HepG2 (cell line): ENCODE measurements at regions not wholly inside any gene's neighbourhood (a gene's known extent, or its start where the extent isn't known, plus 50 kb on each side); places are given as distances from the start of the nearest gene placed in this dataset.

Experiments
- ATAC-seq: fragments of 200-7000 bp; cut with Tn5 transposase; 3 replicates; pipeline ENCODE4 v1.9.1; 2020; ENCODE audit warnings: mild to moderate bottlenecking, moderate library complexity
- BruUV-seq: library from RNA; stranded (reverse); fragments of 400-500 nt; replicated peaks from 2 replicates; lab custom pipeline; 2021; lab: Mats Ljungman, UMichigan
- CTCF ChIA-PET: fragments of 300-600 bp; formaldehyde crosslinking; extraction: SDS; loops from one replicate; lab custom pipeline; 2021; ENCODE audit warnings: low total read pairs, inconsistent platforms, low intra/inter-chr PET ratio; lab: Yijun Ruan, JAX
- POLR2A ChIA-PET: fragments of 350-600 bp; sonication (Branson Sonifier 250); formaldehyde crosslinking; loops from one replicate; lab custom pipeline; 2020; ENCODE audit warnings: antibody characterized with exemption, inconsistent platforms; lab: Yijun Ruan, JAX
- DNase-seq: peaks from one replicate; pipeline ENCODE4 v3.0.0-alpha.2; 2015; ENCODE audit warnings: low spot score
- FAIRE-seq: peaks from 3 replicates; lab custom pipeline; 2011; peaks lifted over from hg19 to GRCh38; lab: Jason Lieb, UNC
- H2AFZ ChIP-seq: one replicate; pipeline ENCODE4 v1.6.1; 2011; ENCODE audit warnings: low read length, inconsistent platforms
- H3K27ac ChIP-seq: fragments of 300-600 bp; 3 replicates; pipeline ENCODE4 v1.8.0; 2011; ENCODE audit warnings: mixed run types, mild to moderate bottlenecking, mixed read lengths, low read length, inconsistent platforms; ENCODE audit not compliant: insufficient read depth; ENCODE audit errors: extremely low read length
- H3K27me3 ChIP-seq, 2 experiments: fragments of 200-600 bp in 1 of 2; 2 replicates in 1 of 2; 3 replicates in 1 of 2; pipeline versions ENCODE4 v1.6.0 to v1.8.0; 2011; ENCODE audit warnings: low read length in 2 of 2, mild to moderate bottlenecking in 2 of 2, moderate library complexity in 2 of 2, inconsistent platforms in 1 of 2; ENCODE audit not compliant: insufficient read depth in 2 of 2, control insufficient read depth in 1 of 2
- H3K36me3 ChIP-seq, 2 experiments: fragments of 200-600 bp in 1 of 2; replicated peaks in 1 of 2; 2 replicates in 1 of 2; 3 replicates in 1 of 2; pipeline versions ENCODE4 v1.5.1 to v1.8.0; 2011; ENCODE audit warnings: low read length in 2 of 2, inconsistent platforms in 1 of 2; ENCODE audit not compliant: insufficient read depth in 2 of 2, control insufficient read depth in 1 of 2
- H3K4me1 ChIP-seq: 2 replicates; pipeline ENCODE4 v1.5.1; 2012; ENCODE audit warnings: low read length, inconsistent platforms; ENCODE audit not compliant: insufficient read depth
- H3K4me2 ChIP-seq: 2 replicates; pipeline ENCODE4 v1.6.0; 2011; ENCODE audit warnings: low read depth, low read length, inconsistent platforms
- H3K4me3 ChIP-seq, 3 experiments: fragments of 200-600 bp in 1 of 3; sonication (generic), shearing (Covaris generic) in 1 of 3; replicated peaks in 1 of 3; 2 replicates each; pipeline ENCODE4 v1.5.1; 2011 to 2016; ENCODE audit warnings: low read length in 3 of 3, inconsistent platforms in 2 of 3, low read depth in 2 of 3, mild to moderate bottlenecking in 2 of 3, control low read depth in 1 of 3, mixed read lengths in 1 of 3; ENCODE audit not compliant: insufficient read depth in 1 of 3
- H3K79me2 ChIP-seq: one replicate; pipeline ENCODE4 v1.6.1; 2011; ENCODE audit warnings: low read length, inconsistent platforms; ENCODE audit not compliant: insufficient read depth
- H3K9ac ChIP-seq: 2 replicates; pipeline ENCODE4 v1.6.0; 2011; ENCODE audit warnings: mild to moderate bottlenecking, low read depth, low read length, inconsistent platforms; ENCODE audit not compliant: insufficient read depth
- H3K9me3 ChIP-seq: 2 replicates; pipeline ENCODE4 v1.5.1; 2012; ENCODE audit warnings: mild to moderate bottlenecking, low read length
- H4K20me1 ChIP-seq: 2 replicates; pipeline ENCODE4 v1.6.0; 2011; ENCODE audit warnings: inconsistent platforms, mild to moderate bottlenecking, low read length, moderate library complexity; ENCODE audit not compliant: insufficient read depth
- ARHGAP35 ChIP-seq: sonication (generic); formaldehyde crosslinking; IDR thresholded peaks from 2 replicates; pipeline ENCODE4 v1.9.0; 2022; ENCODE audit warnings: mild to moderate bottlenecking, inconsistent platforms, moderate library complexity, missing genetic modification reagents, borderline replicate concordance
- ARNT2 ChIP-seq: sonication (generic); formaldehyde crosslinking; IDR thresholded peaks from 2 replicates; pipeline ENCODE4 v1.8.0; 2022; ENCODE audit warnings: mild to moderate bottlenecking, low read depth, missing genetic modification reagents, moderate library complexity
- GFI1 ChIP-seq: sonication (generic); formaldehyde crosslinking; IDR thresholded peaks from 2 replicates; pipeline ENCODE4 v1.5.0; 2020; ENCODE audit warnings: missing genetic modification reagents, mild to moderate bottlenecking, borderline replicate concordance
- ISL2 ChIP-seq: sonication (generic); formaldehyde crosslinking; IDR thresholded peaks from 2 replicates; pipeline ENCODE4 v1.5.0; 2020; ENCODE audit warnings: missing genetic modification reagents
- KDM2A ChIP-seq: sonication (generic); formaldehyde crosslinking; IDR thresholded peaks from 2 replicates; pipeline ENCODE4 v1.4.0; 2020; ENCODE audit warnings: low read depth, missing genetic modification reagents, borderline replicate concordance
- TEAD3 ChIP-seq: optimal IDR thresholded peaks from 2 replicates; pipeline ENCODE3; 2016; ENCODE audit warnings: borderline replicate concordance
- ZKSCAN1 ChIP-seq: fragments of 150-350 bp; IDR thresholded peaks from 2 replicates; pipeline ENCODE4 v1.6.1; 2014; ENCODE audit warnings: low read length
- ZNF180 ChIP-seq: sonication (generic); formaldehyde crosslinking; IDR thresholded peaks from 2 replicates; pipeline ENCODE4 v1.4.0; 2020; ENCODE audit warnings: low read depth, missing genetic modification reagents, borderline replicate concordance
- ZNF432 ChIP-seq: sonication (generic); formaldehyde crosslinking; IDR thresholded peaks from 2 replicates; pipeline ENCODE4 v1.5.0; 2020; ENCODE audit warnings: missing genetic modification reagents, mild to moderate bottlenecking, borderline replicate concordance
- ZNF616 ChIP-seq: sonication (generic); formaldehyde crosslinking; IDR thresholded peaks from 2 replicates; pipeline ENCODE4 v1.5.0; 2020; ENCODE audit warnings: low read depth, mild to moderate bottlenecking, missing genetic modification reagents
- WGBS: methylation state at CpG from one replicate; pipeline ENCODE4 v1.1.6; 2017; ENCODE audit warnings: low lambda C conversion rate; 5-methylcytosine and 5-hydroxymethylcytosine counted together
- in situ Hi-C: cut with HindIII; loops from 2 replicates; pipeline ENCODE4 v1.10.0; 2017; ENCODE audit warnings: low pct_unique_long_range_greater_than_20kb; ENCODE audit not compliant: extremely low pct_ligation_motif_present
- intact Hi-C: fragments of 100-400 bp; cut with micrococcal nuclease; formaldehyde crosslinking; loops from one replicate; pipeline ENCODE4 v1.10.0; 2022; ENCODE audit not compliant: unreplicated experiment
- TF ChIP-seq, protein P1 (sequence below): sonication (generic); formaldehyde crosslinking; IDR thresholded peaks from 2 replicates; pipeline ENCODE4 v1.4.0; 2020; ENCODE audit warnings: mild to moderate bottlenecking, missing genetic modification reagents
- TF ChIP-seq, protein P2 (sequence below): sonication (generic); formaldehyde crosslinking; IDR thresholded peaks from 2 replicates; pipeline ENCODE4 v1.5.0; 2020; ENCODE audit warnings: mild to moderate bottlenecking, missing genetic modification reagents
- TF ChIP-seq, protein P3 (sequence below): sonication (generic); formaldehyde crosslinking; IDR thresholded peaks from 2 replicates; pipeline ENCODE4 v1.4.0; 2020; ENCODE audit warnings: missing genetic modification reagents, borderline replicate concordance
- TF ChIP-seq, protein P4 (sequence below): sonication (generic); formaldehyde crosslinking; IDR thresholded peaks from 2 replicates; pipeline ENCODE4 v1.5.0; 2020; ENCODE audit warnings: missing genetic modification reagents, mild to moderate bottlenecking, borderline replicate concordance

DNA sequence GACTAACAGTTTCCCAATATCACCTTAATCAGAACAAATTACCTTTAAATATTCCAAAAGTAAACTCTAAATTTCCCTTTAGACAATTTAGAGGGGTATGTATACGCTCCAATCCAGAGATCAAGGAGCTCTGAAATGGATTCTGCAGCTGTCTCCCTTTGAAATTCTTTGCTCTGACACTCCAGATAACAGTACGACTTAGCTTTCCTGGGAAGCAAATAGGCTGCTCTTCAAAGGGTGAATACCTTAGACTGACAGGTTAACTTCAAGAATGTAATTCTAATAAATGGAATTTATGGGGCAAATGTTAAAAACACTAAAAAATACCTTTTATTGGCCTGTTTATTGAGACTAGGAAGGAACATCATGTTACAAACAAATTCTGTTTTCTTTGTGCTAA lies 357.2 kb downstream of the USP25 start:
- Histone ChIP-seq H3K9ac (no peak overlapping the region), H3K4me3 (no peak overlapping the region), H3K79me2 (no peaks in the 10 kb centered on the region), H3K4me1 (no peaks in the 10 kb centered on the region), H2AFZ (no peak overlapping the region), H3K9me3 (no peaks in the 10 kb centered on the region), H4K20me1 (no peaks in the 10 kb centered on the region), H3K36me3 (no peaks in the 10 kb centered on the region), H3K4me2 (no peak overlapping the region), H3K27ac (no peak overlapping the region), H3K27me3 (no peaks in the 10 kb centered on the region)
- in situ Hi-C loops (no loop called here), intact Hi-C loops (no loop called here)
- POLR2A ChIA-PET: no interaction called here
- no peak for ATAC-seq
- DNase-seq: no peak
- CTCF ChIA-PET: no interaction called here
- no TSS peak for BruUV-seq
- no peak for FAIRE-seq
- WGBS: 0% methylated on average over 2 of the region's 2 CpGs
- TF ChIP-seq, protein P1, sequence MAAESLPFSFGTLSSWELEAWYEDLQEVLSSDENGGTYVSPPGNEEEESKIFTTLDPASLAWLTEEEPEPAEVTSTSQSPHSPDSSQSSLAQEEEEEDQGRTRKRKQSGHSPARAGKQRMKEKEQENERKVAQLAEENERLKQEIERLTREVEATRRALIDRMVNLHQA (CRISPR knock-in tag): no peak
- no peak for TF ChIP-seq ISL2 (CRISPR knock-in tag)
- no peak for TF ChIP-seq ZNF180 (CRISPR knock-in tag)
- TF ChIP-seq ZNF616 (CRISPR knock-in tag): no peak
- TF ChIP-seq, protein P2, sequence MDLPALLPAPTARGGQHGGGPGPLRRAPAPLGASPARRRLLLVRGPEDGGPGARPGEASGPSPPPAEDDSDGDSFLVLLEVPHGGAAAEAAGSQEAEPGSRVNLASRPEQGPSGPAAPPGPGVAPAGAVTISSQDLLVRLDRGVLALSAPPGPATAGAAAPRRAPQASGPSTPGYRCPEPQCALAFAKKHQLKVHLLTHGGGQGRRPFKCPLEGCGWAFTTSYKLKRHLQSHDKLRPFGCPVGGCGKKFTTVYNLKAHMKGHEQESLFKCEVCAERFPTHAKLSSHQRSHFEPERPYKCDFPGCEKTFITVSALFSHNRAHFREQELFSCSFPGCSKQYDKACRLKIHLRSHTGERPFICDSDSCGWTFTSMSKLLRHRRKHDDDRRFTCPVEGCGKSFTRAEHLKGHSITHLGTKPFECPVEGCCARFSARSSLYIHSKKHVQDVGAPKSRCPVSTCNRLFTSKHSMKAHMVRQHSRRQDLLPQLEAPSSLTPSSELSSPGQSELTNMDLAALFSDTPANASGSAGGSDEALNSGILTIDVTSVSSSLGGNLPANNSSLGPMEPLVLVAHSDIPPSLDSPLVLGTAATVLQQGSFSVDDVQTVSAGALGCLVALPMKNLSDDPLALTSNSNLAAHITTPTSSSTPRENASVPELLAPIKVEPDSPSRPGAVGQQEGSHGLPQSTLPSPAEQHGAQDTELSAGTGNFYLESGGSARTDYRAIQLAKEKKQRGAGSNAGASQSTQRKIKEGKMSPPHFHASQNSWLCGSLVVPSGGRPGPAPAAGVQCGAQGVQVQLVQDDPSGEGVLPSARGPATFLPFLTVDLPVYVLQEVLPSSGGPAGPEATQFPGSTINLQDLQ (CRISPR knock-in tag): no peak
- TF ChIP-seq, protein P3, sequence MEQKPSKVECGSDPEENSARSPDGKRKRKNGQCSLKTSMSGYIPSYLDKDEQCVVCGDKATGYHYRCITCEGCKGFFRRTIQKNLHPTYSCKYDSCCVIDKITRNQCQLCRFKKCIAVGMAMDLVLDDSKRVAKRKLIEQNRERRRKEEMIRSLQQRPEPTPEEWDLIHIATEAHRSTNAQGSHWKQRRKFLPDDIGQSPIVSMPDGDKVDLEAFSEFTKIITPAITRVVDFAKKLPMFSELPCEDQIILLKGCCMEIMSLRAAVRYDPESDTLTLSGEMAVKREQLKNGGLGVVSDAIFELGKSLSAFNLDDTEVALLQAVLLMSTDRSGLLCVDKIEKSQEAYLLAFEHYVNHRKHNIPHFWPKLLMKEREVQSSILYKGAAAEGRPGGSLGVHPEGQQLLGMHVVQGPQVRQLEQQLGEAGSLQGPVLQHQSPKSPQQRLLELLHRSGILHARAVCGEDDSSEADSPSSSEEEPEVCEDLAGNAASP (CRISPR knock-in tag): no peak
- TF ChIP-seq ZNF432: no peak
- TF ChIP-seq TEAD3 (CRISPR knock-in tag): no peak
- no peak for TF ChIP-seq KDM2A (CRISPR knock-in tag)
- TF ChIP-seq, protein P4, sequence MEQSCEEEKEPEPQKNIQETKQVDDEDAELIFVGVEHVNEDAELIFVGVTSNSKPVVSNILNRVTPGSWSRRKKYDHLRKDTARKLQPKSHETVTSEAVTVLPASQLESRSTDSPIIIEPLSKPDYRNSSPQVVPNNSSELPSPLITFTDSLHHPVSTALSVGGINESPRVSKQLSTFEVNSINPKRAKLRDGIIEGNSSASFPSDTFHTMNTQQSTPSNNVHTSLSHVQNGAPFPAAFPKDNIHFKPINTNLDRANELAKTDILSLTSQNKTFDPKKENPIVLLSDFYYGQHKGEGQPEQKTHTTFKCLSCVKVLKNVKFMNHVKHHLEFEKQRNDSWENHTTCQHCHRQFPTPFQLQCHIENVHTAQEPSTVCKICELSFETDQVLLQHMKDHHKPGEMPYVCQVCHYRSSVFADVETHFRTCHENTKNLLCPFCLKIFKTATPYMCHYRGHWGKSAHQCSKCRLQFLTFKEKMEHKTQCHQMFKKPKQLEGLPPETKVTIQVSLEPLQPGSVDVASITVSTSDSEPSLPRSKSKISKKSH (CRISPR knock-in tag): no peak
- TF ChIP-seq ZKSCAN1: no peak
- no peak for TF ChIP-seq ARHGAP35 (CRISPR knock-in tag)
- no peak for TF ChIP-seq GFI1
- no peak for TF ChIP-seq ARNT2 (CRISPR knock-in tag)
